ENCODE measurements at regions not wholly inside any gene's neighbourhood (a gene's known extent, or its start where the extent isn't known, plus 50 kb on each side); places are given as distances from the start of the nearest gene placed in this dataset.

DNA sequence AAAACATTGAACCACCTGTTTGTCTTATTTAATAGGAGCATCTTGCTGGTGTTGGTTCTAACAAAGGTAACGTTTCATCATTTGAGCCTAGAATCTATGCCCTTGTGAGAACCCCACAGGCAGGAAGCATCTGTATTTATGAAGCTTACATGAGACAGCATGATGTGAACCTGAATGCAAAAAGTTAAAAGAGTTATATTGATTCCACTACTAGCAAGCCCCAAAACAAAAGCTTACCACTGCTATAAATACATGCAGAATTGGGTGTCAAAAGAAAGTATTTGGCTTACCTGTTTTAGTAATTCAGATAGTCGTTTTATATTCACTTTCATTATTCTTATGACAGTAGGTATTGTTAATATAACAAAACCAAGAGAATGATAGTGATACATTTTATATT is 301.2 kb upstream of the ADGRL2 start:
- no peaks in the 10 kb centered on the region for H3K36me3 ChIP-seq (replicated peaks; ENCODE audit: insufficient read depth, low read length)
- no peaks in the 10 kb centered on the region for H4K20me1 ChIP-seq (ENCODE audit: insufficient read depth, low read length)
- H3F3A ChIP-seq (ENCODE audit: insufficient read depth, low read length): no peaks in the 10 kb centered on the region
- H3K4me1 ChIP-seq (ENCODE audit: low read length): 0 out of 2 replicates have a peak, but pooled peaks cover 4% of the 10 kb centered on the region
- no peaks in the 10 kb centered on the region for H3K9me3 ChIP-seq (replicated peaks; ENCODE audit: insufficient read depth, low read length)
- no peak overlapping the region for H3K4me3 ChIP-seq (ENCODE audit: low read length)
- H3K79me2 ChIP-seq (ENCODE audit: low read length): no peaks in the 10 kb centered on the region
- no peaks in the 10 kb centered on the region for H3K9me2 ChIP-seq (replicated peaks; ENCODE audit: insufficient read depth, low read length)
- DNase-seq: no peak
- no peak overlapping the region for H3K4me2 ChIP-seq (ENCODE audit: low read depth, low read length)
- H3K9ac ChIP-seq (ENCODE audit: low read length): no peak overlapping the region
- H3K27me3 ChIP-seq (replicated peaks; ENCODE audit: insufficient read depth, low read length): no peaks in the 10 kb centered on the region
- H2AFZ ChIP-seq (ENCODE audit: low read length): no peak overlapping the region
- TF ChIP-seq, protein P1, sequence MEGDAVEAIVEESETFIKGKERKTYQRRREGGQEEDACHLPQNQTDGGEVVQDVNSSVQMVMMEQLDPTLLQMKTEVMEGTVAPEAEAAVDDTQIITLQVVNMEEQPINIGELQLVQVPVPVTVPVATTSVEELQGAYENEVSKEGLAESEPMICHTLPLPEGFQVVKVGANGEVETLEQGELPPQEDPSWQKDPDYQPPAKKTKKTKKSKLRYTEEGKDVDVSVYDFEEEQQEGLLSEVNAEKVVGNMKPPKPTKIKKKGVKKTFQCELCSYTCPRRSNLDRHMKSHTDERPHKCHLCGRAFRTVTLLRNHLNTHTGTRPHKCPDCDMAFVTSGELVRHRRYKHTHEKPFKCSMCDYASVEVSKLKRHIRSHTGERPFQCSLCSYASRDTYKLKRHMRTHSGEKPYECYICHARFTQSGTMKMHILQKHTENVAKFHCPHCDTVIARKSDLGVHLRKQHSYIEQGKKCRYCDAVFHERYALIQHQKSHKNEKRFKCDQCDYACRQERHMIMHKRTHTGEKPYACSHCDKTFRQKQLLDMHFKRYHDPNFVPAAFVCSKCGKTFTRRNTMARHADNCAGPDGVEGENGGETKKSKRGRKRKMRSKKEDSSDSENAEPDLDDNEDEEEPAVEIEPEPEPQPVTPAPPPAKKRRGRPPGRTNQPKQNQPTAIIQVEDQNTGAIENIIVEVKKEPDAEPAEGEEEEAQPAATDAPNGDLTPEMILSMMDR (IDR thresholded peaks at IDR 0.05; ENCODE audit: low read length): no peak
- H3K27ac ChIP-seq (ENCODE audit: low read length): no peak overlapping the region

DNA sequence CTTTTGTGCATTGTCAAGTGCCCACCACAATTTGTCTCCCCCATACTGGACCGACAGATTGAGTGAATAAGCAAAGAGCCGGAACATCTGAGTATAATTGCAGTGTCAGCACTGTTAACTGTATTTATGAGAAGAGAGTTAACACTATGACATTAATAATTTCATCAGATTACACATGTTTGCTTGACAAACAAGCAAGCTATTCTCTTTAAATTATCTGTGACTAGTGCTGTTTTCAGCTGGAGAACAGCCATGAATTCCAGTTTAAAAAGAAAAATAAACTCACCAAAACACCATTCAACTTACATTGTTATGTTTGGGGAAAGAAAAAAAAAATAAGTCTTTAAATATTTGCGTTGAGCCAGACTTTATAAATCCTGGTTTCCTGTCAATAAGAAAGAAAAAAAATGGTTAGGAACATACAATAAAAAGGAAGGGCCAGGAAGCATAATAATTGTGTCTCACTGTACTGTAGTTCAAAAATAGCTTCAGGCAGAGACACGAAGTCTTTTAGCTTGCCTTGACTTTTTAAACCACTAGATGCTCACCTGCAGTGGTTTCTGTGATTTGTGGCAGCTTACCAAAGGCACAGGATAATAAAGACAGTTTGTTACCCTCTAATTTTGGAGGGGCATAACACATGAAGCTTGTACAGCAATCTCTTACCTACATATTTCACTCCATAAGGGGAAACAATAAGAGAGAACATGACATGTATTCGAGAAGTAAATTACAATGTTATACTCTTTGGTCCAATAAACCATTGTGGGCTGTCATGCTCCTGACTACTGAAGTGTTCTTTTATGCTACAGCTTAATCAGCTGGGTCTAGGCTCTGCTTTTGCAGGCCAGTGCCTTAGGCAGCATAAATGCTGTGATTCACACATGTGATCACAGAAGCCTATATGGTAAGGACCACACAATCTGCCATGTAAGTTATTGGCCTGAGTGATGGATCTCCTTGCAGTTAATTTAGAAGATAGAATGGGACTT is 302.0 kb upstream of the ADGRL2 start:
- H4K20me1 ChIP-seq (ENCODE audit: insufficient read depth, low read length): no peaks in the 10 kb centered on the region
- H3F3A ChIP-seq (ENCODE audit: insufficient read depth, low read length): no peaks in the 10 kb centered on the region
- no peaks in the 10 kb centered on the region for H3K36me3 ChIP-seq (replicated peaks; ENCODE audit: insufficient read depth, low read length)
- H3K4me1 ChIP-seq (ENCODE audit: low read length): 0 out of 2 replicates have a peak, but pooled peaks cover 4% of the 10 kb centered on the region
- no peaks in the 10 kb centered on the region for H3K27me3 ChIP-seq (replicated peaks; ENCODE audit: insufficient read depth, low read length)
- no peak overlapping the region for H3K9ac ChIP-seq (ENCODE audit: low read length)
- TF ChIP-seq EZH2phosphoT487 (IDR thresholded peaks at IDR 0.05; ENCODE audit: low read length) (no peak), EZH2 (optimal IDR thresholded peaks at IDR 0.05; ENCODE audit: low read depth, low read length) (no peak)
- TF ChIP-seq, protein P1 (IDR thresholded peaks at IDR 0.05; ENCODE audit: low read length): peak; percentile 5; the same call in 1 of the 2 replicates
- DNase-seq: peak; percentile 25
- H3K9me2 ChIP-seq (replicated peaks; ENCODE audit: insufficient read depth, low read length): no peaks in the 10 kb centered on the region
- H3K9me3 ChIP-seq (replicated peaks; ENCODE audit: insufficient read depth, low read length): no peaks in the 10 kb centered on the region
- no peak overlapping the region for H2AFZ ChIP-seq (ENCODE audit: low read length)
- H3K4me3 ChIP-seq (ENCODE audit: low read length): no peak overlapping the region
- no peak overlapping the region for H3K27ac ChIP-seq (ENCODE audit: low read length)
- H3K79me2 ChIP-seq (ENCODE audit: low read length): no peaks in the 10 kb centered on the region
- H3K4me2 ChIP-seq (ENCODE audit: low read depth, low read length): no peak overlapping the region

DNA sequence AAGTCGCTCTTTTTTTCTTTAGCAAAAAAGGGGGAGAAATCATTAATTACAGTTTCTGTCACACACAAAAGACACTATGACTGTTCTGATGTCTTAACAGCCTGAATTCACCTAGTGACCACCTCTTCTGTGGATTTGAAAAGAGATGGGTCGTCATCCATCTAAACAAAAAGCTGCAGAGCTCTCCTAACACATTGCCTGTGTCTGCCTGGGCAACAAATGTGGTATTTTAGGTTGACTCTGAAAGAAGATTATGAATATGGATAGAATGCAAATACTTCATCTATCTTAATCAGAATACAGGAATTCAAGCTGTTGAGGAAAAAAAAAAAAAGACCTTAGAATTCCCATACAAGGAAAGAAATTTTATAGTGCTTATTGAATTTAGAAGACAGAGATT is 304.4 kb upstream of the ADGRL2 start:
- H3K4me1 ChIP-seq (ENCODE audit: low read length): 0 out of 2 replicates have a peak, but pooled peaks cover 4% of the 10 kb centered on the region
- H3K27ac ChIP-seq (ENCODE audit: low read length): no peak overlapping the region
- no peak for TF ChIP-seq EZH2 (optimal IDR thresholded peaks at IDR 0.05; ENCODE audit: low read depth, low read length)
- TF ChIP-seq, protein P1 (IDR thresholded peaks at IDR 0.05; ENCODE audit: low read length): no peak
- TF ChIP-seq EZH2phosphoT487 (IDR thresholded peaks at IDR 0.05; ENCODE audit: low read length): no peak
- H2AFZ ChIP-seq (ENCODE audit: low read length): no peak overlapping the region
- no peaks in the 10 kb centered on the region for H4K20me1 ChIP-seq (ENCODE audit: insufficient read depth, low read length)
- no peak for DNase-seq
- no peaks in the 10 kb centered on the region for H3K9me2 ChIP-seq (replicated peaks; ENCODE audit: insufficient read depth, low read length)
- H3K36me3 ChIP-seq (replicated peaks; ENCODE audit: insufficient read depth, low read length): no peaks in the 10 kb centered on the region
- no peak overlapping the region for H3K4me3 ChIP-seq (ENCODE audit: low read length)
- no peak overlapping the region for H3K4me2 ChIP-seq (ENCODE audit: low read depth, low read length)
- no peaks in the 10 kb centered on the region for H3F3A ChIP-seq (ENCODE audit: insufficient read depth, low read length)
- no peaks in the 10 kb centered on the region for H3K79me2 ChIP-seq (ENCODE audit: low read length)
- no peaks in the 10 kb centered on the region for H3K27me3 ChIP-seq (replicated peaks; ENCODE audit: insufficient read depth, low read length)
- no peak overlapping the region for H3K9ac ChIP-seq (ENCODE audit: low read length)
- no peaks in the 10 kb centered on the region for H3K9me3 ChIP-seq (replicated peaks; ENCODE audit: insufficient read depth, low read length)

Measured in MM.1S (cell line).